ENCODE measurements at regions not wholly inside any gene's neighbourhood (a gene's known extent, or its start where the extent isn't known, plus 50 kb on each side); places are given as distances from the start of the nearest gene placed in this dataset.

DNA sequence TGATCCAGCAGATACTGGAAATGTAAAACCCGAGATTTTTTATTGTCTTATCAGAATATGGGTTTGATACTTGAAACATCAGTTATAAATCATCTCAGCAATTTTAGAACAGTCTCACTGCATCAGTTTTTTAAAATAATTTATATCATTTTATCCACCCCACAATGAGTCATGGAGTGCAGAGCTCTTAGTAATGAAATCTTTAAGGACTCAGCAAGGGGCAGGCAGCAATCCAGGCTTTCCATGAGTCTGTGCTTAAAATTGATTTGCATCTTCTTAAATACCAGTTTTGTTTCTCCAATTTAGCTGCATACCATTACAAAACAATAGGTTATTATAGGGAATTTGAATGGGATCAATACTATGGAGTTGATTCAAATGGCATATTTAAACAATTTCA lies 832.3 kb downstream of the C6orf118 start:
- H3K4me1 Mint-ChIP-seq = no peaks in the 10 kb centered on the region
- H3K4me3 Mint-ChIP-seq = no peak overlapping the region
- no peak overlapping the region for H3K27ac Mint-ChIP-seq
- no peaks in the 10 kb centered on the region for H3K27me3 Mint-ChIP-seq
- no peaks in the 10 kb centered on the region for H3K9me3 Mint-ChIP-seq
- H3K36me3 Mint-ChIP-seq = no peaks in the 10 kb centered on the region

- H3K4me1 Mint-ChIP-seq = no peaks in the 10 kb centered on the region
- no peaks in the 10 kb centered on the region for H3K27me3 Mint-ChIP-seq
- no peaks in the 10 kb centered on the region for H3K36me3 Mint-ChIP-seq
- no peak overlapping the region for H3K4me3 Mint-ChIP-seq
- no peaks in the 10 kb centered on the region for H3K9me3 Mint-ChIP-seq
- no peak overlapping the region for H3K27ac Mint-ChIP-seq
Measured at GRCh38 chr6:164469276-164469949, 840.0 kb downstream of the C6orf118 start.

DNA sequence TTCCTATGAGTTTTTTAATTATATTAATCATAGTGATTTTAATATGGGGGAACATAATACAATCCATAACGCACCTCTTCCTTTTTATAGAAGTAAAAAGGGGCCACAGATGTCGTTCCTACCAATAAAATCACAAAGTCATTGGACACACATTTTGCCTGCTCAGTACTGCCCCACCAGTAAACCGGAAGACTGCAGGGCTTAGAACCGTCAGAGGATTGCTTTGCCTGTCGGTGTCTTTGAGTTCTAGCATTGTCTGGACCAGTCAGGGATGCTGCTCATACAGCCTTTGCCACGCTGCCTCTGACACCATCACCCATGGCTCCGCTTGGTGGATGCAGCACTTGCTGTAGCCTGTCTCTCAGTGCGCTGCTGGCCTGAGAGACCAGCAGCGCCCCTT lies 853.6 kb downstream of the C6orf118 start:
- no peaks in the 10 kb centered on the region for H3K4me1 Mint-ChIP-seq
- H3K4me3 Mint-ChIP-seq = no peak overlapping the region
- H3K27ac Mint-ChIP-seq = no peak overlapping the region
- no peaks in the 10 kb centered on the region for H3K9me3 Mint-ChIP-seq
- no peaks in the 10 kb centered on the region for H3K27me3 Mint-ChIP-seq
- H3K36me3 Mint-ChIP-seq = no peaks in the 10 kb centered on the region

GRCh38 chr6:164453835-164454234 lies 855.6 kb downstream of the C6orf118 start:
- no peaks in the 10 kb centered on the region for H3K4me1 Mint-ChIP-seq
- H3K27me3 Mint-ChIP-seq = no peaks in the 10 kb centered on the region
- H3K36me3 Mint-ChIP-seq = no peaks in the 10 kb centered on the region

GRCh38 chr6:164442572-164442971 lies 866.8 kb downstream of the C6orf118 start:
- Mint-ChIP-seq H3K27ac (no peak overlapping the region), H3K27me3 (no peaks in the 10 kb centered on the region), H3K36me3 (no peaks in the 10 kb centered on the region), H3K4me3 (no peak overlapping the region), H3K9me3 (peaks cover 14% of the 10 kb centered on the region), H3K4me1 (no peaks in the 10 kb centered on the region)

More at GRCh38 chr6:164453835-164454234, 855.6 kb downstream of the C6orf118 start:
- H3K4me3 Mint-ChIP-seq = no peak overlapping the region
- no peak overlapping the region for H3K27ac Mint-ChIP-seq
- H3K9me3 Mint-ChIP-seq = no peaks in the 10 kb centered on the region

GRCh38 chr6:164439331-164439730 lies 870.1 kb downstream of the C6orf118 start:
- H3K4me1 Mint-ChIP-seq = no peaks in the 10 kb centered on the region
- H3K27ac Mint-ChIP-seq = no peak overlapping the region
- H3K9me3 Mint-ChIP-seq = peaks cover 14% of the 10 kb centered on the region
- H3K27me3 Mint-ChIP-seq = no peaks in the 10 kb centered on the region
- H3K4me3 Mint-ChIP-seq = no peak overlapping the region
- H3K36me3 Mint-ChIP-seq = no peaks in the 10 kb centered on the region

GRCh38 chr6:164436976-164437375 lies 872.4 kb downstream of the C6orf118 start:
- no peaks in the 10 kb centered on the region for H3K36me3 Mint-ChIP-seq
- H3K27me3 Mint-ChIP-seq = no peaks in the 10 kb centered on the region
- no peaks in the 10 kb centered on the region for H3K4me1 Mint-ChIP-seq
- H3K9me3 Mint-ChIP-seq = peaks cover 6% of the 10 kb centered on the region
- no peak overlapping the region for H3K27ac Mint-ChIP-seq
- H3K4me3 Mint-ChIP-seq = no peak overlapping the region

GRCh38 chr6:164427728-164428402 lies 881.5 kb downstream of the C6orf118 start:
- Mint-ChIP-seq H3K9me3 (peaks cover 19% of the 10 kb centered on the region), H3K4me1 (no peaks in the 10 kb centered on the region), H3K36me3 (no peaks in the 10 kb centered on the region), H3K27me3 (no peaks in the 10 kb centered on the region), H3K4me3 (no peak overlapping the region), H3K27ac (no peak overlapping the region)

DNA sequence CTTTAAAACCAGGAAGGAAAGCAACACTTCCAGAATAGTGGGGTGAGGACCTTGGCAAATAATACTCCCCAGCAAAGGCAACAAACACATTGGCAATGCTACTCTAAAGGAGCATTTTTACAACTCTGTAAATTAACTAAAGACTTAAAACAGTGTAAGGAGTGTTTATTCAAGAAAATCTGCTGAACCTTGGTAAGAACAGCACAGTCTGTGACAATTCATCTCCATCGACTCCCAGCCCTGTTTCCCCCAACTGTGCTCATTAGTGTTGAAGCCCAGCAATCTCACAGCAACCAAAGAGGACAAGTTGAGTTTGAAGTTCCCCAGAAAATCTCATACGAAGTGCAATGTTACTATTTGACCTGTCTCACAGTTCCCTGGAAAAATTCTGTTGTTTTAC lies 884.9 kb downstream of the C6orf118 start:
- Mint-ChIP-seq H3K4me1 (no peaks in the 10 kb centered on the region), H3K27me3 (no peaks in the 10 kb centered on the region), H3K36me3 (no peaks in the 10 kb centered on the region), H3K9me3 (peaks cover 19% of the 10 kb centered on the region), H3K27ac (no peak overlapping the region), H3K4me3 (no peak overlapping the region)

- Mint-ChIP-seq H3K9me3 (peaks cover 14% of the 10 kb centered on the region), H3K27me3 (no peaks in the 10 kb centered on the region), H3K4me3 (no peak overlapping the region), H3K36me3 (no peaks in the 10 kb centered on the region), H3K4me1 (no peaks in the 10 kb centered on the region), H3K27ac (no peak overlapping the region)
Measured at GRCh38 chr6:164419099-164419498, 890.3 kb downstream of the C6orf118 start.

DNA sequence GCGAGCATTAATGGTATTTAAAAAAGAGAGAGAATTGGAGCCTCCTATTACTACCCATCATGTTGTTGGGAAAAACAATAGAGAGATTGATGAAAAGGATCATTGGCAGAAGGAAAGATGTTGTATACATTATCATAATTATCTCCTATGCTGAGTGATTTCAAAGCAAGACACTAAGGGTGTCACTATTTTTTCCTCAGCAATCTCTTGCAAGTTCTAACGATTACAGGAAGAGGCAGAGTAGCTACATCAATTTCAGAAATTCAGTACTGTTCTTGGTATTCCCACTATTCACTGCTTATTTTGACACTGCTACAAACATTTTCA lies 891.2 kb downstream of the C6orf118 start:
- peaks cover 7% of the 10 kb centered on the region for H3K9me3 Mint-ChIP-seq
- H3K4me1 Mint-ChIP-seq = no peaks in the 10 kb centered on the region
- no peaks in the 10 kb centered on the region for H3K36me3 Mint-ChIP-seq

DNA sequence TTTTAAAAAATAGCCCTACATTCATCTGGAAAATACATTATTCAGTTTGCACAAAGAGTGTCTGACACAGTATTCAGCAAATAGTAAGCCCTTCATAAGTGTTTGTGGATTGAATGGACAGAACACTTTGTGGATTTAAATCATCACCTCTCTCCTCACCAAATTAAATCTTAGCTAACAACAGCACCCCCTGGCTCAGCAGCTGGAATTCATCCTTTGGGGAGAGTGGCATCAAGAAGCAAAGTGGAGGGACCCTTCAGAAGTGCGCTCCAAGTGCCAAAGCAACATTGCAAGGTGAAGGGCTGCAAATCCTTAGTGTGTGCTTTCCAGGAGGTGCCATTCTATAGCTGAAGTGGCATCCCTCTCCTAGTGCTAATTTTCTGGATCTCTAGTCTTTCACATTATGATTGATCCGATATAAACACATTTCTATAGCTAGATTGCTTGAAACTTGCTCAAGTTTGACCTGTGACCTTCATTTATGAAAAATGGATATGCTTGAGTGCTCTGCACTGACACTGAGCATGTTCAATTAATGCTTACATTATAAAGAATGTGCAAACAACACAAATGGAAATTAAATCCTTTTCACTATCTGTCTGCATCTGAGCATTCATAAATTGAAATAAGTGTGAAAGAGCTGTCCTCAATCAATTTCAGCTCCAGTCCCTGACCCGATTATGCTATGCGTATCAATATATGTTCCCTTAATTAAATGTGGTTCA lies 891.7 kb downstream of the C6orf118 start:
- Mint-ChIP-seq H3K9me3 (peaks cover 6% of the 10 kb centered on the region), H3K27ac (no peak overlapping the region), H3K27me3 (no peaks in the 10 kb centered on the region)

More for the DNA sequence above, 891.2 kb downstream of the C6orf118 start:
- Mint-ChIP-seq H3K27ac (no peak overlapping the region), H3K4me3 (no peak overlapping the region), H3K27me3 (no peaks in the 10 kb centered on the region)

GRCh38 chr6:164415832-164416563 lies 893.4 kb downstream of the C6orf118 start:
- Mint-ChIP-seq H3K27me3 (no peaks in the 10 kb centered on the region), H3K9me3 (no peaks in the 10 kb centered on the region), H3K27ac (no peak overlapping the region), H3K4me1 (no peaks in the 10 kb centered on the region), H3K4me3 (no peak overlapping the region), H3K36me3 (no peaks in the 10 kb centered on the region)

More for the DNA sequence above, 891.7 kb downstream of the C6orf118 start:
- Mint-ChIP-seq H3K4me3 (no peak overlapping the region), H3K36me3 (no peaks in the 10 kb centered on the region), H3K4me1 (no peaks in the 10 kb centered on the region)

DNA sequence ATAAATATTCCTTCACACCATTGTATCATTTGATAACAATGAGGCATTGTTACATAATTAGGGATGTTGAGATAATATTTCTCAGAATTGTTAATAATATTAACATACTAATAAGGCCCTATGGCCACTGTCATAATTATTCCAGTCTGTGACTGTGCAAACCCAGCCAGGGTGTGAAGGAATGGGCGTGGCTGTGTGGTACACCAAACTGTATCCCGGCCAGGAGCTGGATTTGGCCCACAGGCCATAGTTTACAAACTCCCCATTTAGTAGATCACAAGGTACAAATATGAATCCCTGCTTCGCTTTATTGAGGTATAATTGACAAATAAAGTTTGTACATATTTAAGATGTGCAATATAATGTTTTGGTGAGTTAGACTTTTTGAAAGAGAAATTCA lies 894.7 kb downstream of the C6orf118 start:
- Mint-ChIP-seq H3K27me3 (no peaks in the 10 kb centered on the region), H3K36me3 (no peaks in the 10 kb centered on the region), H3K4me1 (no peaks in the 10 kb centered on the region), H3K4me3 (no peak overlapping the region), H3K9me3 (no peaks in the 10 kb centered on the region), H3K27ac (no peak overlapping the region)

GRCh38 chr6:164412566-164412965 lies 896.8 kb downstream of the C6orf118 start:
- H3K9me3 Mint-ChIP-seq = no peaks in the 10 kb centered on the region
- no peaks in the 10 kb centered on the region for H3K36me3 Mint-ChIP-seq
- H3K27me3 Mint-ChIP-seq = no peaks in the 10 kb centered on the region
- no peak overlapping the region for H3K4me3 Mint-ChIP-seq
- no peak overlapping the region for H3K27ac Mint-ChIP-seq
- no peaks in the 10 kb centered on the region for H3K4me1 Mint-ChIP-seq

- Mint-ChIP-seq H3K36me3 (no peaks in the 10 kb centered on the region), H3K4me1 (no peaks in the 10 kb centered on the region), H3K4me3 (no peak overlapping the region), H3K27ac (no peak overlapping the region), H3K27me3 (no peaks in the 10 kb centered on the region), H3K9me3 (no peaks in the 10 kb centered on the region)
Measured at GRCh38 chr6:164410017-164410416, 899.4 kb downstream of the C6orf118 start.
